Mucosa of descending colon (tissue), 3 donors: ENCODE measurements at regions not wholly inside any gene's neighbourhood (a gene's known extent, or its start where the extent isn't known, plus 50 kb on each side); places are given as distances from the start of the nearest gene placed in this dataset.

Experiments used
- ATAC-seq: fragments of 200-7000 bp; cut with Tn5 transposase; one replicate; pipeline ENCODE4 v1.9.1; 2020; ENCODE audit warnings: mild to moderate bottlenecking, moderate library complexity
- DNase-seq, 3 donors: peaks; one replicate each; pipeline ENCODE4 v3.0.0-alpha.2; 2020
- H3K36me3 ChIP-seq: fragments of 200-600 bp; one replicate; pipeline ENCODE4 v1.8.0; 2021; ENCODE audit warnings: low read depth, mild to moderate bottlenecking
- H3K4me1 ChIP-seq: fragments of 200-600 bp; one replicate; pipeline ENCODE4 v1.8.0; 2021; ENCODE audit warnings: low read depth, mild to moderate bottlenecking
- H3K4me3 ChIP-seq: fragments of 200-600 bp; one replicate; pipeline ENCODE4 v1.8.0; 2021; ENCODE audit warnings: mild to moderate bottlenecking
- H3K9me3 ChIP-seq: fragments of 200-600 bp; one replicate; pipeline ENCODE4 v1.8.0; 2021; ENCODE audit warnings: mild to moderate bottlenecking
- CTCF ChIP-seq: fragments of 200-600 bp; IDR thresholded peaks from one replicate; pipeline ENCODE4 v1.8.0; 2022; ENCODE audit warnings: antibody characterized with exemption, mild to moderate bottlenecking
- intact Hi-C, 2 donors: fragments of 100-400 bp; cut with DNase I in 1 of 2; cut with micrococcal nuclease in 1 of 2; formaldehyde crosslinking; loops; one replicate each; pipeline versions ENCODE4 v1.11.0 to v1.11.1; 2022; cut with DNase I, micrococcal nuclease
- donor health status: DM: no; HTN: no; CAD: no; lungs with moderate emphysema.
- donor health status: DM: no; HTN: no; CAD: no.
- donor health status: DM: no; HTN: yes; CAD: no.

- no peak for DNase-seq
- ATAC-seq = no peak
- Histone ChIP-seq H3K9me3 (no peaks in the 10 kb centered on the region), H3K4me1 (no peaks in the 10 kb centered on the region), H3K36me3 (no peaks in the 10 kb centered on the region), H3K4me3 (no peak overlapping the region)
- no peak for TF ChIP-seq CTCF
- intact Hi-C loops = no loop called here
These were observed 1484.3 kb upstream of the PIK3C3 start for GRCh38 chr18:40470723-40471122.

GRCh38 chr18:40469851-40470250 is 1485.2 kb upstream of the PIK3C3 start:
- DNase-seq = no peak
- TF ChIP-seq CTCF = no peak
- no peaks in the 10 kb centered on the region for H3K36me3 ChIP-seq
- H3K4me1 ChIP-seq = no peaks in the 10 kb centered on the region
- no peaks in the 10 kb centered on the region for H3K9me3 ChIP-seq
- intact Hi-C loops = no loop called here
- no peak overlapping the region for H3K4me3 ChIP-seq
- no peak for ATAC-seq

- TF ChIP-seq CTCF = no peak
- no peak for ATAC-seq
- intact Hi-C loops = no loop called here
- H3K4me3 ChIP-seq = no peak overlapping the region
- H3K9me3 ChIP-seq = no peaks in the 10 kb centered on the region
- no peak for DNase-seq
- no peaks in the 10 kb centered on the region for H3K36me3 ChIP-seq
- H3K4me1 ChIP-seq = no peaks in the 10 kb centered on the region
These were observed 1485.7 kb upstream of the PIK3C3 start for GRCh38 chr18:40469316-40469715.

- intact Hi-C loops = no loop called here
- DNase-seq = no peak
- no peak for TF ChIP-seq CTCF
- H3K36me3 ChIP-seq = no peaks in the 10 kb centered on the region
- H3K4me1 ChIP-seq = no peaks in the 10 kb centered on the region
- no peak overlapping the region for H3K4me3 ChIP-seq
- no peak for ATAC-seq
- no peaks in the 10 kb centered on the region for H3K9me3 ChIP-seq
These were observed 1491.0 kb upstream of the PIK3C3 start for GRCh38 chr18:40464032-40464431.

GRCh38 chr18:40453903-40454302 is 1501.1 kb upstream of the PIK3C3 start:
- TF ChIP-seq CTCF = no peak
- H3K4me3 ChIP-seq = no peak overlapping the region
- H3K9me3 ChIP-seq = no peaks in the 10 kb centered on the region
- no peak for ATAC-seq
- intact Hi-C loops = no loop called here
- no peak for DNase-seq
- no peaks in the 10 kb centered on the region for H3K36me3 ChIP-seq
- H3K4me1 ChIP-seq = no peaks in the 10 kb centered on the region

- H3K4me1 ChIP-seq = no peaks in the 10 kb centered on the region
- no peaks in the 10 kb centered on the region for H3K9me3 ChIP-seq
- H3K36me3 ChIP-seq = no peaks in the 10 kb centered on the region
- intact Hi-C loops = no loop called here
- no peak for ATAC-seq
- no peak for TF ChIP-seq CTCF
- DNase-seq = no peak
- H3K4me3 ChIP-seq = no peak overlapping the region
These were observed 1502.4 kb upstream of the PIK3C3 start for GRCh38 chr18:40452599-40452998.
